ENCODE measurements at regions not wholly inside any gene's neighbourhood (a gene's known extent, or its start where the extent isn't known, plus 50 kb on each side); places are given as distances from the start of the nearest gene placed in this dataset.

GRCh38 chr2:204487447-204488229 lies 57.6 kb upstream of the PARD3B start:
- POLR2A ChIA-PET: interaction anchor here (0.5 kb wide), 1 partner anchor 139 kb away, joined by 3 read pairs; no protein-coding TSS in a partner anchor
- CTCF ChIA-PET (ENCODE audit: unreplicated experiment): no interaction called here
- no peak overlapping the region for H3K4me3 ChIP-seq (ENCODE audit: low read depth, low read length, poor library complexity, severe bottlenecking)
- no peak for DNase-seq (ENCODE audit: low spot score)
- no peaks in the 10 kb centered on the region for H3K4me1 ChIP-seq (ENCODE audit: insufficient read depth, low read length, poor library complexity, severe bottlenecking)
- H2AFZ ChIP-seq (ENCODE audit: low read length): no peak overlapping the region
- no peaks in the 10 kb centered on the region for H3K36me3 ChIP-seq (ENCODE audit: insufficient read depth, low read length)
- no peak overlapping the region for H3K4me2 ChIP-seq (ENCODE audit: low read length)
- TF ChIP-seq, protein P1, sequence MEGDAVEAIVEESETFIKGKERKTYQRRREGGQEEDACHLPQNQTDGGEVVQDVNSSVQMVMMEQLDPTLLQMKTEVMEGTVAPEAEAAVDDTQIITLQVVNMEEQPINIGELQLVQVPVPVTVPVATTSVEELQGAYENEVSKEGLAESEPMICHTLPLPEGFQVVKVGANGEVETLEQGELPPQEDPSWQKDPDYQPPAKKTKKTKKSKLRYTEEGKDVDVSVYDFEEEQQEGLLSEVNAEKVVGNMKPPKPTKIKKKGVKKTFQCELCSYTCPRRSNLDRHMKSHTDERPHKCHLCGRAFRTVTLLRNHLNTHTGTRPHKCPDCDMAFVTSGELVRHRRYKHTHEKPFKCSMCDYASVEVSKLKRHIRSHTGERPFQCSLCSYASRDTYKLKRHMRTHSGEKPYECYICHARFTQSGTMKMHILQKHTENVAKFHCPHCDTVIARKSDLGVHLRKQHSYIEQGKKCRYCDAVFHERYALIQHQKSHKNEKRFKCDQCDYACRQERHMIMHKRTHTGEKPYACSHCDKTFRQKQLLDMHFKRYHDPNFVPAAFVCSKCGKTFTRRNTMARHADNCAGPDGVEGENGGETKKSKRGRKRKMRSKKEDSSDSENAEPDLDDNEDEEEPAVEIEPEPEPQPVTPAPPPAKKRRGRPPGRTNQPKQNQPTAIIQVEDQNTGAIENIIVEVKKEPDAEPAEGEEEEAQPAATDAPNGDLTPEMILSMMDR (conservative IDR thresholded peaks at IDR 0.05; ENCODE audit: low read length): no peak
- TF ChIP-seq EZH2phosphoT487 (IDR thresholded peaks at IDR 0.05; ENCODE audit: borderline replicate concordance, low read depth, low read length): no peak
- H3K9me2 ChIP-seq (ENCODE audit: insufficient read depth, low read length): no peaks in the 10 kb centered on the region
- no peak overlapping the region for H3K27ac ChIP-seq (ENCODE audit: low read depth, low read length, poor library complexity, severe bottlenecking)
- intact Hi-C loops (cut with micrococcal nuclease; ENCODE audit: unreplicated experiment): no loop called here
- H4K20me1 ChIP-seq (ENCODE audit: insufficient read depth, low read length): no peaks in the 10 kb centered on the region
- no peaks in the 10 kb centered on the region for H3K79me2 ChIP-seq (ENCODE audit: insufficient read depth, low read depth, low read length)
- BruUV-seq (replicated peaks): no TSS peak
- H3K9me3 ChIP-seq (ENCODE audit: low read length): no peaks in the 10 kb centered on the region

GRCh38 chr2:204491528-204491927 lies 53.7 kb upstream of the PARD3B start:
- no peaks in the 10 kb centered on the region for H3K79me2 ChIP-seq (ENCODE audit: insufficient read depth, low read depth, low read length)
- no peaks in the 10 kb centered on the region for H4K20me1 ChIP-seq (ENCODE audit: insufficient read depth, low read length)
- no peak overlapping the region for H3K4me3 ChIP-seq (ENCODE audit: low read depth, low read length, poor library complexity, severe bottlenecking)
- H3K27ac ChIP-seq (ENCODE audit: low read depth, low read length, poor library complexity, severe bottlenecking): no peak overlapping the region
- H3K36me3 ChIP-seq (ENCODE audit: insufficient read depth, low read length): no peaks in the 10 kb centered on the region
- no peaks in the 10 kb centered on the region for H3K9me2 ChIP-seq (ENCODE audit: insufficient read depth, low read length)
- intact Hi-C loops (cut with micrococcal nuclease; ENCODE audit: unreplicated experiment): no loop called here
- no peaks in the 10 kb centered on the region for H3K9me3 ChIP-seq (ENCODE audit: low read length)
- no peak overlapping the region for H3K4me2 ChIP-seq (ENCODE audit: low read length)
- no peak for DNase-seq (ENCODE audit: low spot score)
- POLR2A ChIA-PET: interaction anchor here (0.5 kb wide), 1 partner anchor 328 kb away, joined by 3 read pairs; no protein-coding TSS in a partner anchor
- H3K4me1 ChIP-seq (ENCODE audit: insufficient read depth, low read length, poor library complexity, severe bottlenecking): no peaks in the 10 kb centered on the region
- TF ChIP-seq EZH2phosphoT487 (IDR thresholded peaks at IDR 0.05; ENCODE audit: borderline replicate concordance, low read depth, low read length): no peak
- TF ChIP-seq, protein P1 (conservative IDR thresholded peaks at IDR 0.05; ENCODE audit: low read length): no peak
- BruUV-seq (replicated peaks): no TSS peak
- CTCF ChIA-PET (ENCODE audit: unreplicated experiment): no interaction called here
- H2AFZ ChIP-seq (ENCODE audit: low read length): no peak overlapping the region

DNA sequence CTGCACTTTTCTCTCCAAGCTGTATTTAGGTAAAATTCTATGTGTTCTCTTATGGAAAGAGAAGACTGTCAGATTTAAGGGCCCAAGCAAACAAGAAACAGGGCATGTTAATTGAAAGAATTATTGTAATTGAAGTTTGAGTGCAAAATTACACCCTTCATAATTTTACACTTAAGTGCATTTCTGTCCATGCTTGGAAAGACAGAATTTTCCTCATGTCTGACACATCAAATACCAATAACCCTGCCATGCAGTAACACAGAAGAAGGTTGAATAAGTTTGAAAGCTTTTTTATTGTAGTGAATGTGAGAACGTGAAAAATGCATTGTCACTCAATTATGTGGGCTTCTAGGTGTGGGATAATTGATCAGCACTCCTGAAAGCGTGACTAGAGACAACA lies 52.9 kb upstream of the PARD3B start:
- intact Hi-C loops (cut with micrococcal nuclease; ENCODE audit: unreplicated experiment): no loop called here
- no peaks in the 10 kb centered on the region for H3K9me3 ChIP-seq (ENCODE audit: low read length)
- H3K27ac ChIP-seq (ENCODE audit: low read depth, low read length, poor library complexity, severe bottlenecking): no peak overlapping the region
- no peak for TF ChIP-seq EZH2phosphoT487 (IDR thresholded peaks at IDR 0.05; ENCODE audit: borderline replicate concordance, low read depth, low read length)
- TF ChIP-seq, protein P1 (conservative IDR thresholded peaks at IDR 0.05; ENCODE audit: low read length): no peak
- POLR2A ChIA-PET: interaction anchor here (0.7 kb wide), 1 partner anchor 23 kb away, joined by 3 read pairs; no protein-coding TSS in a partner anchor
- H3K4me2 ChIP-seq (ENCODE audit: low read length): no peak overlapping the region
- H3K4me1 ChIP-seq (ENCODE audit: insufficient read depth, low read length, poor library complexity, severe bottlenecking): no peaks in the 10 kb centered on the region
- no peaks in the 10 kb centered on the region for H3K9me2 ChIP-seq (ENCODE audit: insufficient read depth, low read length)
- no peak overlapping the region for H3K4me3 ChIP-seq (ENCODE audit: low read depth, low read length, poor library complexity, severe bottlenecking)
- H4K20me1 ChIP-seq (ENCODE audit: insufficient read depth, low read length): no peaks in the 10 kb centered on the region
- CTCF ChIA-PET (ENCODE audit: unreplicated experiment): no interaction called here
- H3K79me2 ChIP-seq (ENCODE audit: insufficient read depth, low read depth, low read length): no peaks in the 10 kb centered on the region
- H2AFZ ChIP-seq (ENCODE audit: low read length): no peak overlapping the region
- no peaks in the 10 kb centered on the region for H3K36me3 ChIP-seq (ENCODE audit: insufficient read depth, low read length)
- DNase-seq (ENCODE audit: low spot score): no peak
- BruUV-seq (replicated peaks): no TSS peak
